GOT3 (cell line): ENCODE measurements at regions not wholly inside any gene's neighbourhood (a gene's known extent, or its start where the extent isn't known, plus 50 kb on each side); places are given as distances from the start of the nearest gene placed in this dataset.

Experiments
- DNase-seq: peaks from one replicate; lab custom pipeline; 2025; ENCODE audit warnings: mixed read lengths; lab: John Stamatoyannopoulos, UW

DNA sequence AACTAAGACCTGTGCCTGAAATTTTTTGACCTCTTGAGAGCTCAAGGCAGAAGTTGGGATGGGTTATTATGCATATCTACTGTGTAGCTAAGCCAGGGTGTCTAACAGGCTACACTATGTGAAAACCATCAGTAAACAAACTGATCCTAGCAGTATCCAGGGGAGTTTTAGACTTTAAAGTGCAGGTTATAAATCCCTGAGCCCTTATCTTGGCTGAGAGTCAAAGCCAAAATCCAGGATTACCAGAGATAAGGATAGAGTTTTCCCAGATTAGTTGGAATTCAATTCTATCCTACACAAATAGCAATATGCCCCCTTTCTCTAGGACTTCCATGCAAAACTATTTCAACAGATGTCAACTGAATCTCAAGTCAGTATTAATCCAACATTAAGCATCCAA lies 1229.7 kb downstream of the GRIK2 start:
- DNase-seq, result no peak

DNA sequence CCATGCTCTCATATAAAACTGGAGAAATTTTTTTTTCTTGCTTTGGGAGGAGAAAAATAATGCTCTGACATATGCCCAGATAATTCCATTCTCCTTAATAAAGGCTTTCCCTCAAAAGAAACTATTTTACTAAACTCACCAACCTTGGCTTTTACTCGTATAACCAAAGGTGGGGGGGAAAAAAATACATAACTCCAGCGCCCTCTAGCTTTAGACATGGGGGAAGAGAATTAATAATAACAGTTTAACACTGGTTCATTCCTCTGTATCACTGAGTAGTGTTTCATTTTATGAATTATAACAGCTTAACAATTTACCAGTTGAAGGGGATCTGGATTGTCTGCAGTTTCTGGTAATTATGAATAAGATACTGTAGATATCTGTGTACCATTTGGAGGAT lies 1226.1 kb downstream of the GRIK2 start:
- no peak for DNase-seq

DNA sequence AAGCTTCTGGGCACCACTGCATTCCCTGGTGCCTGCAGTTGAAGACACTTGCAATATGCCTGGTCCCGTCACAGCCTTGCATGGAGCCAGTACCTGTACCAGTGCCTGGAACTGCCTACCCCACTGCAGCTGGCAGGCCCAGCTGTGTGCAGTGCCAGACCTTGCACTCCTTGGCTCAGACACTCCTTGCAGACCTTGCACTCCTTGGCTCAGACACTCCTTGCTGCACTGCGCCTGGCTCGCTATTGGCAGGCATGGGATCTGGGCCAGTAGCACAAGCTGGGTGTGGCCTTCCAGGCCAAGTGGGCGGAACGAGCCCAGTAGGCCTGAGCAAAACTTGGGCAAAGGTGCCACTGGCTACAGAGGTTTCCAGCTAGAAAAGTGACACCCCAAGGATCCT lies 1189.1 kb downstream of the GRIK2 start:
- DNase-seq, result no peak

DNA sequence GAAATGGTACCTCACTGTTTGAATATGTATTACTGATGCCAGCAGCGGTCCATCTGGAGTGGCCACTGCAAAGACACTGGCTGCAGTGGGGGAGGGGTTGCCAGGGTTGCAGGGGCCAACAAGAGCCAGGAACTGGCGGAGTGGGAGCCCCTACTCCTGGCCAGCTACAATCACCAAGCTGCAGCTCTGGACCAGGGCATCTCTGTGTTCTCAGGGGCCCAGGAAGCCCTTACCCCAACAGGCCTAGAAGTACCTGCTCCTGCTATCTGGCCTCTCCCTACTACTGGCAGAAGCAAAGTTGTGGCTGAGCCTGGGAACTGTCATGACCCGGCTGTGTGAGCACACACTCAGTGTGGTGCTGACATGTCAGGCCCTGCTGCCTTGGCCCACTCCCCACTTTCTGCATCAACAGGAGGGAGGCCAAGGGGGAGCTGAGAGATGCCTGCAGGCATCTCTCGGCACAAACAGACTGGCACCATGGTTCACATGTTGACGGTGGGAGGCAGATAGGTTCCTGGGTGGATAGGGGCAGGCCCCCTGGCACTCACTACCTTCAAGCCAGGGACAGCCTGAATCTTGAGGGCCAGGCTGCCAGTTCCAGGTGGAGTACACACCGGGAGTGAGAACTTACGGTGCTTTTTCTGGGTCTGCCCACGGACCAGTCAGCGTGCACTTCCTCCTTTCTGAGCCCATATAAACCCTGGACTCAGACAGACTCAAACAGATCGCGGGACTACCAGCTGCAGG lies 1188.0 kb downstream of the GRIK2 start:
- no peak for DNase-seq

DNA sequence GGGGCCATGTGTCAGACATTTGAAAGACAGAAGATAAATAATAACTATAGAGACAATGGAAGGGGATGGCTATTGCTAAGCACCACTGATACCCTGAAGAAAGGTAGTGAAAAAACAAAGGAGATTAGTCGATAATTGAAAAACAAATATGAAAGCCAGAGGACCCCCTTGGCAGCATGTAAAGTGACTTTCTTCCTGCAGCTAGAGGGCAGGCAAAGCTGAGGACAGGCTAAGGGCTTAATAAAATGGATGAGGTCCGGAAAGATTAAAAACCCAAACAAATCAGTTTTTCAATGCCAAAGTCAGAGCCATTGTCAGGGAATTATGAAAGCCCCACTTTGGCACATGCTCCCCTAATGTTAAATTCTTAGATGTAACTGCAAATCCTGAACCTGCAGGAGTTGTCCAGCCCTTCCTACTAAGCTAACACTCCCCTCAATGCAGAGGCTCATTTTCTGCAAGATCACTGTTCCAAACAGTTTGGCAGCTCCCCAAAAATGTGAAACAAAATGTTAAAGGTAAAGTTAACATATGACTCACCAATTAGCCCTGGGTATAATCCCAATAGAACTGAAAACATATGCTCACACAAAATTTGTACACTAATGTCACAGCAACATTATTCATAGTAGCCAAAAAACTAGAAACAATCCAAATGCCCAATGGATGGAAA lies 1177.9 kb downstream of the GRIK2 start:
- no peak for DNase-seq

DNA sequence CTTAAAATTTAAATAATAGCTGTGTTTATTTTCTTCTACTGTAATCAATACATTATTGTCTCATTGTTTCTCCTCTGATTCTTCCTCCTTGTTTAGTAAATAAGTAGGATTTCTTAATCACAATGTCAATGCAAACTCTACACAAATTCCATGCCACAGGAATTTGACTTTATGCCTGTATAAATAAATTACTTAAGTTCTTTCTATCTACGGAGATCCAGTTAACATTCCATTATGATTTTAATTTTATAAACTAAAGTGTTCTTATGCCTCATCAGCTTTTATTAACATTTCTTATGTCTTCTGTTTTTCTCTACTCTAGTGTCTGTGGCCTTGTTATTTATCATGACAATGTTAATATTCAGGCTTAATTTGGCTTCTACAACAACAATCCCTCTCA lies 1169.2 kb downstream of the GRIK2 start:
- DNase-seq, result no peak

DNA sequence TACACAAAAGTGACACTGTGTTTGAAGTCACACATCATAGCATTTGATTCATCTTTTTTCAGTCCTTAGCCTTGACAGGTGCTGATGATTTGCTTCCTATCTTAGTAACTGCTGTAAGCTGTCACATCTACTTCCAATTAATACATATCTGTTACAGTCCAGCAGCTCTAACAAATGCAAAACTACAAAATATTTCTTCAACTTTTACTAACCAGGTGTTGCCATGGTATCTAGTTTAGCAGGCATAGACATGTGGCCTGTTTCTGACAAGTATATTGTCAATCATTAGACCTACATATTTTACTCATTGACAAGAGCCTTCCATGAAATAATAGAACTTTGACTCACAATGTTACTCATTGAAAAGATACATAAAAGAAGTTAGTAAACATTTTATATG lies 1159.7 kb downstream of the GRIK2 start:
- DNase-seq, result no peak

DNA sequence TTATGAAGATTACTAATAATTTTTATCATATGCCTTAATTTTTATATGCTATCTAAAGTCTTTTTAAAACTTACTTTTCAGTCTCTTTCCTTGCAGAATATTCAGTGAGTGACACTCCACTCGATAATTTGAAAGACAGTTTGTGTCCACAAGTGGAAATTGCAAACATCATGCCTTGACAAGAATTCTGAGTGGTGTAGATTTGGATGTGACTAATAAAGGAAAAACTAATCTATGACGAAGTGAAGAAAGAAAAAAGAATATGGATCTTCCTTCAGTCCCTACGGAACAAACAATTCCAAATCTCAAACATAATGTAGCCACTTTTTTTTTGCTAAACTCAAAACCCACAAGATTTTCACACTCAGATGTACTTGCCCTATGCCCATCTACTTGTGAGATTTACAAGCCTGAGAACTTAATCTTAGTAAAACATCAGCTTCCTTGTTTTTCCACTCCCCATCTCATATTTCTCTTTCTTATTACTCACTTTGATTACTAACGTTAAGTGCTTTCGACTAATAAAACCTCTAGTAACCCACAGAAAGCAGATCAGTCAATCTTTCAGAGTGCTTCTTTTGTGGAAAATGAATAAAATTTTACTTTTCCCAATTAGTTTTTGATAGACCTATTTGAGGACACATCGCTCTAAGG lies 1155.8 kb downstream of the GRIK2 start:
- no peak for DNase-seq

DNA sequence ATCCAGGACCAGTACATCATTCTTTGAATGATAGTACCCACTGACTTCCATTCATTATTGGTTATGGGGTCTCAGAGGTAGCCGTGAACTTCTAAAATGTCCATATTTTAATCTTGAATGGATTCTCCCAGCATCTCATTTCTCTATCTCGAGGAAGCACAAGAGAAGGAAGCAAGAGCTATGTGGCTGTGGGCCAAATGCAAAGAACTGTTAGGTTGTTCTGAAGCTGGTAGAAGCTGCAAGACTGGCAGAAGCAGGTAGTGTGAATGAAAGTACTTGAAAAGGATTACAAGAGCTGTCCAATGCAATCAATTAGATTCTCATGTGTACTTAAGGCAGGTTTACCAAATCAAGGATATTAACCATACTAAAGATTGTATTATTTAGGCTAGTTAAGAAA lies 1131.8 kb downstream of the GRIK2 start:
- DNase-seq, result no peak

DNA sequence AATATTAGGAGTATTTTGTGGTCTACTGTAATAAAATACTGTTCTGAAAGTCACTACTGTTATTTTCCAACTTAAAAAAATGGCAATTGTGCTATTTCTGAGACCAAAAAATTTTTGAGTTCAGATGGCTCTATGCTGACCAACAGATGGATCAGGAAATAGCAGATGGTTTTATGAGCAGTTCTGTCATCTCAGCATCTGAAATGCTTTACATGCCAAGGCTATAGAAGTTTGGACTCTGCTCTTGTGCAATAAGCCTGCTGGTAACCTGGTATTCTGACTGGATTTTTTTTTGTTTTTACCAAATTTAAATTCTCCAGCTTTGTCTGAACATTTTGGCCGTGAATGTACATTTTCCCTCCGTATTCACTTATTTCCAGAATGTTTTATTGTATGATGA lies 1127.5 kb downstream of the GRIK2 start:
- no peak for DNase-seq

DNA sequence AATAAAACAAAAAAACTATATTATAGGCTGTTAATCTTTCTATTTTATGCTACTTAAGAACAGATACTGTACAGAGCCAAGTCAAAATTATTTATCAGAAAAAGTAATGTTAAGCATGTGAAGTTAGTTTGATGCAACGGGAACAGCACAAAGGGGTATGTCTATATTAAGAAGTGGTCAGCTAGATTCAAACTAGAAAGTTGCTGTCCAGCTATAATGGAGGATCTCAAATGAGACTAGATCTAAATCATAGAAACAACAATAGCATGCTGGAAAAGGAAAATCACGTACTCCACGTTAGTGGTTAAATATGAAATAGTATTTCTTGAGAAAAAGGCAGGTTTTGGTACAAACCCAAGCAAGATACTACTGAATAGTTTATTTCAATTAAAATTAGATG lies 1124.0 kb downstream of the GRIK2 start:
- DNase-seq, result no peak

DNA sequence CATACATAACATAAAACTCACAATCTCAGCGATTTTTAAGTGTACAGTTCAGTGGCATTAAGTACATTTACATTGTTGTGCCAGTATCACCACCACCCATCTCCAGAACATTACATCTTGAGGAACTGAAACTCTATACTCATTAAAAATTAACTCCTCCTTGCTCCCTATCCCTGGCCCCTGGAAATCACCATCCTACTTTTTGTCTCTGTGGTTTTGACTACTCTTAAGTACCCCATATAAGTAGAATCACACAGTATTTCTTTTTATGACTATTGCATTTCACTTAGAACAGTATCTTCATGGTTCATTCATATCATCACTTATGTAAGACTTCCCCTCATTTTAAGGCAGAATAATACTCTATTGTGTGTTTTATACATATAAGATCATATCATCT lies 1108.1 kb downstream of the GRIK2 start:
- DNase-seq, result no peak

DNA sequence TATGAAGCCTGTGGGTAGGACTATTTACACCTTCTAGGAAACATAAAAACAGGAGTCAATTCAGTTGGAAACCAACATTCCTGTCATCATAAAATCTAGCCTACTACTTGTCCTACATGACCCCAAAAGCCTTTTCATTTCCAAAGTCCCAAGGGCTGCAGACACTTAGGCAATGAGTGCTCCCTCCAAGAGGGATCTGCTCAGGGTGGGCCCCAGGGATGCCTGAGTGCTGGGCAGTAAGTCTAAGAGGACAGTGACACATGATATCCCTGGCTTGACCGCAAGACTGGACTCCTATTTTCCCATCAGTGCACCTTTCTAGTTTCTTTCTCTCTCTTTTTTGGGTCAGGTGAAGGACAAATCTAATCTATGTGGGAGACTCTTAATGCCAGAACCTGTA lies 1101.3 kb downstream of the GRIK2 start:
- no peak for DNase-seq

DNA sequence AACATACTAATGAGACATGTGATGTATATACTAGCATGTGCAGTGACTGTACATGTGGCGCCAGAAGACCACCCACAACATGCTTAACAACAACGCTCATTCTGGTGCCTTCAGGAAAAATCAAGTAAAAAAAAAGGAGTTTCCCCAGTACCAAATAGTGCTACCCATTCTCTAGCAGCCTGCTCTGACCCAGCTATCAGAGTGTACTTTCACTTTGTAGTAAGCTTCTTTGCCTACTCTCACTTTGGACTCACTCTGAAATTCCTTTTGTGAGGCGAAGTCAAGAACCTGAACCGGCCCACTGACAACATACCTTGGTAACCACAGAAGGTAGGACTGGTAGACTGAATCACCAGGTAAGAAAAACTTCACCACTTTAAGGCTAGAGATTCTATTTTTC lies 1100.0 kb downstream of the GRIK2 start:
- DNase-seq, result no peak

DNA sequence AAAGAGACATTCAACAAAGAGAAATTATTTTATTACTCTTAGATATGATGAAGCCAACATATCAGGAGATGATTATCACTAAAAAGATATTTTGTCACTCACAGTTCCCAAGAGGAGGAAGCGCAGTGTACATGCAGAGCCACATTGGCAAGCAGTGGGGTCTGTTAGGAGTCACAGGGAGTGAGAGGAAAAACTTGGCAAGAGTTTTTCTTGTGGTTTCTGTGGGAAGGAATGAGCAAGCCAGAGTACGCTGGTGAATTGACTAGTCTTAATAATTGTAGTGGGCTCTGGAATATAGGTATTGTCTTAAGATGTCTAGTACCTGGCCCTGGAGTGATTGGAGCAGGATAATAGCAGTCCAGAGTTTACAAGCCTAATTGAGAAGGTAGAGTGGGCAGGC lies 1095.2 kb downstream of the GRIK2 start:
- no peak for DNase-seq

DNA sequence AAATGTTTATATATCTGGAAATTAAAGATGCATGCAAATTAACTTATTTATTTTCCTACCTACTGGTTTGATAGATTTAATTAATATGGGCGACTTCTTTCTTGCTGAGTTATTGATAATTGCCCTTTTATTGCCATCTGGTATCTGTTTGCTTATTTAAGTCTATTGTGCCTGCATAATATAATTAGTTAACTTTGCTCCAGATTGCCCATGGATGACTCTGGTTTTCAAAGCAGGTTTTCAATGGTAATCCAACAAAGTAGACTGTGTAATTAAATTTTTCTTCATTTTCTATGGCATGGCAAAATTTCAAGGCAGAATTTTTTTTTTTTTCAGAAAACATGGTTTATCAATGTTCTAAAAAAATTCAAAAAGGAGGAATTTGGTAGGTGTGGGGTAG lies 1092.0 kb downstream of the GRIK2 start:
- no peak for DNase-seq

DNA sequence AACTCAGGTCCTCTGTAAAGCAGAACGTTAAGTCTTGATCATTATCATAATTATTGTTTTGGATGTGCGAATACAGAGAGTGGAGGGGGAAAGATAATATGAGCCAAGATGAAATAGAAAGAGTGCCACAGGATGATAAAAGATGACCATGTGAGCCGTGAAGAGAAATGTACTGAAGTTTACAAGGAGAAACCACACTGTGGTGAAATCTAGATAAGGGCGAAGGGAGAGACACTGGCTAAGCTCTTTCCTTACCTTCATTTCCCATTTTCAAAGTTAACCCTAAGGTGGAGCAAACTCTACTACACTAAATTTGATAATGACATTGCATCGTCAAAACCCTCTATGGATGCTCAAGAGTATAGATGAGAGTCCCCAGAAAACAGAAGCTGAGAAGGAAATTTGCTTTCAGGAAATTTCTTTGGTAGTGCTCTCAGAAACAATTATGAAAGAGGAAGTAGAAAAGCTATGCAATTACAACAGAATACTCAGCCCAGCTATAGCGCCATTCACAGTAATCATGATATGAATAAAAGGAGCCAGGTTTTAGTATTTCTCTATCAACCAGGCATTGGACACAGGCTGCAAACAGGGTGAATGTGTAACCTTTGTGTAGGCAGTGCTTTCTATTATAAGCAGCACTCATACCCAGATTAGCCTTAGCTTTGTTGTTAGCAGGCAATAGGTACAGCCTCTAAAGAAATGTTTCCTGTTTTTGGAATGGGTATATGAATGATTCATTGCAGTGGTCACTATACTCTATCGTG lies 1080.7 kb downstream of the GRIK2 start:
- no peak for DNase-seq

DNA sequence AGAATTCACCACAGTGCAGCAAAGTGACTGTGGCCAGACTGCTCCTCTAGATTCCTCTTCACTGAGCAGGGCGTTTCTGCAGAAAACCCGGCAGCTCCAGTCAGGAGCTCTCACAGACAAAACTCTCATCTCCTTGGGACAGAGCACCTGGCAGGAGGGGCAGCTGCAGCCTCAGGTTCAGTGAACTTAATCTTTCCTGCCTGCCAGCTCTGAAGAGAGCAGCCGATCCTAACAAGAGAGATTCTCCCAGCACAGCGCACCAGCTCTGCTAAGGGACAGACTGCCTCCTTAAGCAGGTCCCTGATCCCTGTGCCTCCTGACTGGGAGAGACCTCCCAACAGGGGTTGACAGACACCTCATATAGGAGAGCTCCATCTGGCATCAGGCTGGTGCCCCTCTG lies 1065.5 kb downstream of the GRIK2 start:
- DNase-seq, result no peak

DNA sequence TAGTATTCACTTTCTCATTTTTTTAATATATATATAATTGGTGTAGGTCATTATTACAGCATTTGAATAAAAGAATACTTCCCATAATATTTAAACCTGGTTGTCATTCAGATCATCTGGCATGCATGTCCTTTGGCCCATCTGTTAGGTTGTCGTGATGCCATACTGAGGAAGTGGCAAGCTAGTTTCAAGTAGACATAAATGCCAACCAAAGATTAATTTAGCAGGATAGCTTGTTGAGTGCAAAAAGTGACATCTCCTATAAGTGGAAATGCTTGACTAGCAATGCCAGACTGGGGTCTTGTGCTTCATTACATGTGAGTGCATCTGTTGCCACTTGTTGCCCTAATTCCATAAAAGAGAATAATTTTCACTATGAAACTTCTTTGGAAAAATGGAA lies 1044.7 kb downstream of the GRIK2 start:
- no peak for DNase-seq

DNA sequence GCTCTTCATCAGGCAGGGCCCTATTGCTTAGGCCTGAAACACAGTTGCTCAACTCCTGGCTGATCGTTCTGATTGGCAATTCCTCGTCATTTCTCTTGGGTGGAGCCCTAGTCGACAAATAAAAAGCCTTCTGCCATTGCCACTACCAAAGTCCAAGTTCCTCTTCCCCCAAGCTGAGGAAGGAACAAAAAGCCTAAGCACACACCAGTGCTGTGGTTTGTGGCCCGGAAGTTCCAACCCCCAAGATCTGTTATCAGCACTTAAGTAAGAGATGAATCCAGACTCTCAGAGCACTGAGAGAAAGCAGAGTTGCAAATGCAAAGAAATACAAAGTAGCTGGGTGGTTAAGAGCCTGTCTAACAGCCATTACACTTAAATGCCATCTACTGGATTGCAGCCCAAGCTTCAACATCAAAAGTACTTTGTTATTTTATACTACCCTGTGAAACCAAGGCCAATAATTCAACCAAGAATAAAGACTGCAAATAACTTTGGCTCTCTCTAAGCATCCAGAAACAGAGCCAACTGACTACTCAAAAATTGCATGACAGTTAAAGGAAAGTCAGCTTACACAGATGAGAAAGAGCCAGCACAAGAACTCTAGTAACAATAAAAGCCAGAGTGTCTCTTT lies 1024.0 kb downstream of the GRIK2 start:
- DNase-seq, result no peak

DNA sequence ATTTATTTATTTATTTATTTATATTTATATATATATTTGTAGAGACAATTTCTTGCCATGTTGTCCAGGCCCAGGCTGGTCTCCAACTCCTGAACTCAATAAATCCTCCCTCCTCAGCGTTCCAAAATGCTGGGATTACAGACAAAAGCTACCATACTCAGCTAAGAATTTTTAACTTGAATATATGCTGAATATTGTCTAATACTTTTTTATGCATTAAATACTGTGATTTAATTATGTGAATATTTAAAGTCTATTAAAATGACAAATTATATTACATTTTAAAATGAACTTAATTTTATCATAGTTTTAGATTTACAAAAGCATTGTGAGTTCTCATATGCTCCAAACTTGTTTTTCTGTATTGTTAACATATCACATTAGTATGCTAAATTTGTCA lies 1022.4 kb downstream of the GRIK2 start:
- no peak for DNase-seq

DNA sequence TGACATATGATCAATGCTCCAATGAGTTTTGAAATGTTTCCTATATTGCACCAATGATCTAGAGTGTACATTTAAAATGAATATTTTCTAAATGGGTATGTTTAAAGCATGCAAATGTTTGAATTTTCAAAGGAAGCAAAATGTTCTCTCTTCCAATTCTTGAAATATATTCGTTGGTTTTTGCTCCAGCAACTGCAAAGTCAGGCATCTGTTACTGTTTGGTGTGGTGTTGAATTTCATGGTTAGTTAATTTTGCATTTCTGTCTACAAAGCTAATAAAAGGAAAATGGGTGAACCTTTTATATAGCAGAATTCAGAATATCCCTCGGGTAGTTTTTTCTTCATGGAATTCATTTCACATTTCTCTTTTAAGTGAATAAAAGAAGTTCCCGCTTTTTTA lies 1018.3 kb downstream of the GRIK2 start:
- no peak for DNase-seq
